ENCODE measurements at regions not wholly inside any gene's neighbourhood (a gene's known extent, or its start where the extent isn't known, plus 50 kb on each side); places are given as distances from the start of the nearest gene placed in this dataset.
"Not testable (repeated sequence)": the region's sequence is repeated elsewhere in the genome, so short reads cannot be mapped to it uniquely, and the experiment has no call there.

- DNase-seq = not testable (repeated sequence)
These were observed 71.9 kb upstream of the PRR23C start for GRCh38 chr3:139116631-139117030.

GRCh38 chr3:139117136-139117675, 72.5 kb upstream of the PRR23C start:
- DNase-seq = no peak

- no peak for DNase-seq
These were observed 73.4 kb upstream of the PRR23C start for GRCh38 chr3:139117883-139118760.

GRCh38 chr3:139118835-139119234, 74.1 kb upstream of the PRR23C start:
- no peak for DNase-seq

GRCh38 chr3:139119331-139120025, 74.8 kb upstream of the PRR23C start:
- DNase-seq = no peak

- DNase-seq = no peak
These were observed 75.7 kb upstream of the PRR23C start for GRCh38 chr3:139120086-139121056.

GRCh38 chr3:139121513-139122220, 77.0 kb upstream of the PRR23C start:
- DNase-seq = no peak

GRCh38 chr3:139122221-139122581, 77.5 kb upstream of the PRR23C start:
- no peak for DNase-seq

- DNase-seq = no peak
These were observed 77.9 kb upstream of the PRR23C start for GRCh38 chr3:139122612-139123011.

- DNase-seq = no peak
These were observed 78.8 kb upstream of the PRR23C start for GRCh38 chr3:139123377-139124095.

- DNase-seq = no peak
These were observed 79.5 kb upstream of the PRR23C start for GRCh38 chr3:139124197-139124596.

GRCh38 chr3:139127101-139127500, 82.4 kb upstream of the PRR23C start:
- DNase-seq = no peak

- not testable (repeated sequence) for DNase-seq
These were observed 82.9 kb upstream of the PRR23C start for GRCh38 chr3:139127629-139128028.

GRCh38 chr3:139128803-139129202, 84.1 kb upstream of the PRR23C start:
- DNase-seq = no peak

GRCh38 chr3:139129892-139130291, 85.2 kb upstream of the PRR23C start:
- no peak for DNase-seq

- DNase-seq = no peak
These were observed 85.9 kb upstream of the PRR23C start for GRCh38 chr3:139130390-139131140.

GRCh38 chr3:139131951-139132350, 87.3 kb upstream of the PRR23C start:
- no peak for DNase-seq

- no peak for DNase-seq
These were observed 88.3 kb upstream of the PRR23C start for GRCh38 chr3:139132976-139133375.

GRCh38 chr3:139134678-139135372, 90.1 kb upstream of the PRR23C start:
- no peak for DNase-seq

Measured in right kidney (tissue), 1 donor.